Spinal cord (tissue), 9 donors: ENCODE measurements at regions not wholly inside any gene's neighbourhood (a gene's known extent, or its start where the extent isn't known, plus 50 kb on each side); places are given as distances from the start of the nearest gene placed in this dataset.

Source experiments
- DNase-seq, 6 donors: peaks; one replicate each; pipeline versions ENCODE4 v3.0.0 to v3.0.0-alpha.2; 2013 to 2015; ENCODE audit warnings: low spot score in 6 of 6, low read depth in 4 of 6
- H3K27ac ChIP-seq: one replicate; pipeline ENCODE4 v1.5.1; 2013; ENCODE audit warnings: low read depth, low read length, control low read depth
- H3K27me3 ChIP-seq: one replicate; pipeline ENCODE4 v1.6.1; 2013; ENCODE audit warnings: low read length; ENCODE audit not compliant: control insufficient read depth, insufficient read depth
- H3K36me3 ChIP-seq: one replicate; pipeline ENCODE4 v1.6.1; 2013; ENCODE audit warnings: low read length; ENCODE audit not compliant: control insufficient read depth, insufficient read depth
- H3K4me1 ChIP-seq: one replicate; pipeline ENCODE4 v1.6.1; 2013; ENCODE audit warnings: low read length; ENCODE audit not compliant: control insufficient read depth, insufficient read depth
- H3K4me3 ChIP-seq: one replicate; pipeline ENCODE4 v1.5.1; 2013; ENCODE audit warnings: low read depth, low read length, control low read depth
- H3K9me3 ChIP-seq: one replicate; pipeline ENCODE4 v1.6.1; 2013; ENCODE audit warnings: low read length; ENCODE audit not compliant: control insufficient read depth, insufficient read depth
- WGBS: methylation state at CpG from one replicate; pipeline ENCODE4 v1.1.5; 2013; ENCODE audit warnings: missing lambda C conversion rate; ENCODE audit not compliant: insufficient coverage; 5-methylcytosine and 5-hydroxymethylcytosine counted together
- donor health status: healthy.

GRCh38 chr15:69505956-69506556 lies 53.4 kb downstream of the RPLP1 start:
- no peaks in the 10 kb centered on the region for H3K36me3 ChIP-seq
- peaks cover 17% of the 10 kb centered on the region for H3K4me1 ChIP-seq
- H3K27ac ChIP-seq, result no peak overlapping the region
- no peaks in the 10 kb centered on the region for H3K9me3 ChIP-seq
- WGBS, result 46% methylated on average over 8 of the region's 9 CpGs
- peak in 1 of 6 donors; percentile 53 for DNase-seq
- H3K4me3 ChIP-seq, result no peak overlapping the region
- H3K27me3 ChIP-seq, result no peaks in the 10 kb centered on the region

- Histone ChIP-seq H3K36me3 (no peaks in the 10 kb centered on the region), H3K4me1 (peaks cover 17% of the 10 kb centered on the region), H3K27me3 (no peaks in the 10 kb centered on the region), H3K4me3 (no peak overlapping the region), H3K27ac (no peak overlapping the region), H3K9me3 (no peaks in the 10 kb centered on the region)
- 75% methylated on average over 1 of the region's 1 CpG for WGBS
- DNase-seq, result no peak
Observed at GRCh38 chr15:69508659-69509058, 56.0 kb downstream of the RPLP1 start.

- H3K36me3 ChIP-seq, result no peaks in the 10 kb centered on the region
- WGBS, result 73% methylated on average over 3 of the region's 4 CpGs
- no peak for DNase-seq
- H3K4me3 ChIP-seq, result no peak overlapping the region
- no peak overlapping the region for H3K27ac ChIP-seq
- peaks cover 17% of the 10 kb centered on the region for H3K4me1 ChIP-seq
- H3K27me3 ChIP-seq, result no peaks in the 10 kb centered on the region
- no peaks in the 10 kb centered on the region for H3K9me3 ChIP-seq
Observed at GRCh38 chr15:69509131-69509530, 56.5 kb downstream of the RPLP1 start.

- Histone ChIP-seq H3K9me3 (no peaks in the 10 kb centered on the region), H3K36me3 (no peaks in the 10 kb centered on the region), H3K4me3 (no peak overlapping the region), H3K4me1 (peaks cover 11% of the 10 kb centered on the region), H3K27me3 (no peaks in the 10 kb centered on the region), H3K27ac (no peak overlapping the region)
- no peak for DNase-seq
Observed at GRCh38 chr15:69510556-69510955, 57.9 kb downstream of the RPLP1 start.

- no peaks in the 10 kb centered on the region for H3K27me3 ChIP-seq
- no peak for DNase-seq
- peaks cover 9% of the 10 kb centered on the region for H3K4me1 ChIP-seq
- no peaks in the 10 kb centered on the region for H3K9me3 ChIP-seq
- H3K4me3 ChIP-seq, result no peak overlapping the region
- H3K27ac ChIP-seq, result no peak overlapping the region
- H3K36me3 ChIP-seq, result no peaks in the 10 kb centered on the region
Observed at GRCh38 chr15:69511015-69511414, 58.4 kb downstream of the RPLP1 start.

GRCh38 chr15:69511716-69512340 lies 59.2 kb downstream of the RPLP1 start:
- Histone ChIP-seq H3K27ac (no peak overlapping the region), H3K4me3 (no peak overlapping the region), H3K36me3 (no peaks in the 10 kb centered on the region), H3K9me3 (no peaks in the 10 kb centered on the region), H3K4me1 (peaks cover under 1% of the 10 kb centered on the region), H3K27me3 (no peaks in the 10 kb centered on the region)
- WGBS, result 100% methylated on average over 2 of the region's 3 CpGs
- DNase-seq, result no peak

GRCh38 chr15:69513450-69513960 lies 60.9 kb downstream of the RPLP1 start:
- no peak overlapping the region for H3K4me3 ChIP-seq
- peaks cover 3% of the 10 kb centered on the region for H3K4me1 ChIP-seq
- 99% methylated on average over 4 of the region's 5 CpGs for WGBS
- no peaks in the 10 kb centered on the region for H3K27me3 ChIP-seq
- no peaks in the 10 kb centered on the region for H3K9me3 ChIP-seq
- no peak overlapping the region for H3K27ac ChIP-seq
- H3K36me3 ChIP-seq, result no peaks in the 10 kb centered on the region
- DNase-seq, result no peak

- Histone ChIP-seq H3K27me3 (no peaks in the 10 kb centered on the region), H3K36me3 (no peaks in the 10 kb centered on the region), H3K4me1 (peaks cover 3% of the 10 kb centered on the region), H3K27ac (no peak overlapping the region), H3K9me3 (no peaks in the 10 kb centered on the region), H3K4me3 (no peak overlapping the region)
- WGBS, result 54% methylated on average over 3 of the region's 7 CpGs
- no peak for DNase-seq
Observed at GRCh38 chr15:69513986-69514385, 61.4 kb downstream of the RPLP1 start.

- Histone ChIP-seq H3K27me3 (no peaks in the 10 kb centered on the region), H3K36me3 (no peaks in the 10 kb centered on the region), H3K4me3 (no peak overlapping the region), H3K9me3 (no peaks in the 10 kb centered on the region), H3K27ac (no peak overlapping the region), H3K4me1 (peaks cover 3% of the 10 kb centered on the region)
- 100% methylated on average over 1 of the region's 4 CpGs for WGBS
- no peak for DNase-seq
Observed at GRCh38 chr15:69515508-69515907, 62.9 kb downstream of the RPLP1 start.

- 100% methylated on average over 1 of the region's 3 CpGs for WGBS
- DNase-seq, result no peak
Observed at GRCh38 chr15:69515926-69516325, 63.3 kb downstream of the RPLP1 start.

More at GRCh38 chr15:69515926-69516325, 63.3 kb downstream of the RPLP1 start:
- H3K36me3 ChIP-seq, result no peaks in the 10 kb centered on the region
- no peak overlapping the region for H3K4me3 ChIP-seq
- H3K27me3 ChIP-seq, result no peaks in the 10 kb centered on the region
- H3K4me1 ChIP-seq, result peaks cover 3% of the 10 kb centered on the region
- no peaks in the 10 kb centered on the region for H3K9me3 ChIP-seq
- no peak overlapping the region for H3K27ac ChIP-seq
